Astrocyte (in vitro differentiated cells and primary cell): ENCODE measurements at regions not wholly inside any gene's neighbourhood (a gene's known extent, or its start where the extent isn't known, plus 50 kb on each side); places are given as distances from the start of the nearest gene placed in this dataset.

Experiments
- DNase-seq: peaks from one replicate; pipeline ENCODE4 v3.0.0-alpha.2; 2010; ENCODE audit warnings: low read depth
- FAIRE-seq: peaks from 2 replicates; lab custom pipeline; 2011; peaks lifted over from hg19 to GRCh38; lab: Jason Lieb, UNC
- H2AFZ ChIP-seq: 2 replicates; pipeline ENCODE4 v1.6.0; 2012; ENCODE audit warnings: low read depth, low read length, inconsistent platforms
- H3K27ac ChIP-seq: 2 replicates; pipeline ENCODE4 v1.5.1; 2011; ENCODE audit warnings: low read depth, low read length, inconsistent platforms
- H3K27me3 ChIP-seq: 2 replicates; pipeline ENCODE4 v1.6.0; 2011; ENCODE audit warnings: low read length, inconsistent platforms; ENCODE audit not compliant: insufficient read depth
- H3K36me3 ChIP-seq: 2 replicates; pipeline ENCODE4 v1.5.1; 2011; ENCODE audit warnings: low read length, inconsistent platforms; ENCODE audit not compliant: insufficient read depth
- H3K4me1 ChIP-seq: 2 replicates; pipeline ENCODE4 v1.5.1; 2011; ENCODE audit warnings: low read length, inconsistent platforms; ENCODE audit not compliant: insufficient read depth
- H3K4me2 ChIP-seq: 2 replicates; pipeline ENCODE4 v1.6.0; 2012; ENCODE audit warnings: low read length, inconsistent platforms
- H3K4me3 ChIP-seq: 2 replicates; pipeline ENCODE4 v1.5.1; 2011; ENCODE audit warnings: low read depth, mild to moderate bottlenecking, low read length, inconsistent platforms; ENCODE audit not compliant: insufficient read depth
- H3K79me2 ChIP-seq: 2 replicates; pipeline ENCODE4 v1.6.0; 2012; ENCODE audit warnings: mild to moderate bottlenecking, low read length, inconsistent platforms; ENCODE audit not compliant: insufficient read depth
- H3K9ac ChIP-seq: 2 replicates; pipeline ENCODE4 v1.6.0; 2012; ENCODE audit warnings: mild to moderate bottlenecking, low read length, inconsistent platforms
- H3K9me3 ChIP-seq: 2 replicates; pipeline ENCODE4 v1.5.1; 2012; ENCODE audit warnings: low read depth, mild to moderate bottlenecking, low read length, inconsistent platforms; ENCODE audit not compliant: insufficient read depth
- H4K20me1 ChIP-seq: 2 replicates; pipeline ENCODE4 v1.6.0; 2012; ENCODE audit warnings: low read length, inconsistent platforms; ENCODE audit not compliant: insufficient read depth
- H3K27ac Mint-ChIP-seq: one replicate; pipeline ENCODE4 v1.8.0; 2021; ENCODE audit warnings: mild to moderate bottlenecking, mixed read lengths; ENCODE audit not compliant: unreplicated experiment
- H3K27me3 Mint-ChIP-seq: one replicate; pipeline ENCODE4 v1.8.0; 2021; ENCODE audit warnings: low read depth, mixed read lengths; ENCODE audit not compliant: unreplicated experiment
- H3K36me3 Mint-ChIP-seq: one replicate; pipeline ENCODE4 v1.8.0; 2021; ENCODE audit warnings: low read depth, mixed read lengths; ENCODE audit not compliant: unreplicated experiment
- H3K4me1 Mint-ChIP-seq: one replicate; pipeline ENCODE4 v1.8.0; 2021; ENCODE audit warnings: low read depth, mixed read lengths; ENCODE audit not compliant: unreplicated experiment
- H3K4me3 Mint-ChIP-seq: one replicate; pipeline ENCODE4 v1.8.0; 2021; ENCODE audit warnings: mild to moderate bottlenecking, moderate library complexity, mixed read lengths; ENCODE audit not compliant: unreplicated experiment
- H3K9me3 Mint-ChIP-seq: one replicate; pipeline ENCODE4 v1.8.0; 2021; ENCODE audit warnings: mild to moderate bottlenecking, mixed read lengths; ENCODE audit not compliant: unreplicated experiment
- EZH2 ChIP-seq: IDR thresholded peaks from 2 replicates; pipeline ENCODE4 v1.6.1; 2012; ENCODE audit warnings: mild to moderate bottlenecking, low read length, inconsistent platforms; ENCODE audit not compliant: insufficient read depth
- TF ChIP-seq, protein P1 (sequence below): IDR thresholded peaks from 2 replicates; pipeline ENCODE4 v1.5.1; 2011; ENCODE audit warnings: low read depth, mild to moderate bottlenecking, inconsistent platforms, low read length, moderate library complexity; ENCODE audit not compliant: insufficient read depth

DNA sequence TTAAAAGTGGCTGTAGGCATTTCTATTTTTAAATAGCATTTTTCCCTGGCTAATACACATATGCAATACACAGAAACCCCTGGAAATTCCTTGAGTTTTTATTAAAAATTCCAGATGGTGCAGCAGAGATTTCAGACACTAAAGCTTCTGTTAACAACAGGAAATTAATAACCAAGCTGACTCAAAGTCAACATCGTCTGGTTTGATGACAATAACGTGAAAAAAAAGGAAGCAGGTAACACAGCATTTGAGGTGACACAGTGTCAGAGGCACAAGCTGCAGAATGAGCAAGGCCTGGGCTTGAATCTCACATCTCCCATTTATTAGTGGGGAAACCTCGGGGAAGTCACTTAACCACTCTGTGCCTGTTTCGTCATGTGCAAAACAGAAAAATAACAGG is 64.6 kb upstream of the GJB5 start:
- H2AFZ ChIP-seq, result no peak overlapping the region
- Mint-ChIP-seq H3K4me3 (no peak overlapping the region), H3K36me3 (no peaks in the 10 kb centered on the region), H3K9me3 (peaks cover 7% of the 10 kb centered on the region), H3K27me3 (peaks cover 35% of the 10 kb centered on the region), H3K27ac (no peak overlapping the region), H3K4me1 (no peaks in the 10 kb centered on the region)
- TF ChIP-seq, protein P1, sequence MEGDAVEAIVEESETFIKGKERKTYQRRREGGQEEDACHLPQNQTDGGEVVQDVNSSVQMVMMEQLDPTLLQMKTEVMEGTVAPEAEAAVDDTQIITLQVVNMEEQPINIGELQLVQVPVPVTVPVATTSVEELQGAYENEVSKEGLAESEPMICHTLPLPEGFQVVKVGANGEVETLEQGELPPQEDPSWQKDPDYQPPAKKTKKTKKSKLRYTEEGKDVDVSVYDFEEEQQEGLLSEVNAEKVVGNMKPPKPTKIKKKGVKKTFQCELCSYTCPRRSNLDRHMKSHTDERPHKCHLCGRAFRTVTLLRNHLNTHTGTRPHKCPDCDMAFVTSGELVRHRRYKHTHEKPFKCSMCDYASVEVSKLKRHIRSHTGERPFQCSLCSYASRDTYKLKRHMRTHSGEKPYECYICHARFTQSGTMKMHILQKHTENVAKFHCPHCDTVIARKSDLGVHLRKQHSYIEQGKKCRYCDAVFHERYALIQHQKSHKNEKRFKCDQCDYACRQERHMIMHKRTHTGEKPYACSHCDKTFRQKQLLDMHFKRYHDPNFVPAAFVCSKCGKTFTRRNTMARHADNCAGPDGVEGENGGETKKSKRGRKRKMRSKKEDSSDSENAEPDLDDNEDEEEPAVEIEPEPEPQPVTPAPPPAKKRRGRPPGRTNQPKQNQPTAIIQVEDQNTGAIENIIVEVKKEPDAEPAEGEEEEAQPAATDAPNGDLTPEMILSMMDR, result no peak
- TF ChIP-seq EZH2, result no peak
- H3K79me2 ChIP-seq, result no peaks in the 10 kb centered on the region
- FAIRE-seq, result no peak
- no peak overlapping the region for H3K4me3 ChIP-seq
- H3K27ac ChIP-seq, result no peak overlapping the region
- no peaks in the 10 kb centered on the region for H3K4me1 ChIP-seq
- no peaks in the 10 kb centered on the region for H3K9me3 ChIP-seq
- H3K9ac ChIP-seq, result no peak overlapping the region
- H4K20me1 ChIP-seq, result no peaks in the 10 kb centered on the region
- no peaks in the 10 kb centered on the region for H3K36me3 ChIP-seq
- DNase-seq, result no peak
- H3K4me2 ChIP-seq, result no peak overlapping the region
- H3K27me3 ChIP-seq, result peaks cover 8% of the 10 kb centered on the region

DNA sequence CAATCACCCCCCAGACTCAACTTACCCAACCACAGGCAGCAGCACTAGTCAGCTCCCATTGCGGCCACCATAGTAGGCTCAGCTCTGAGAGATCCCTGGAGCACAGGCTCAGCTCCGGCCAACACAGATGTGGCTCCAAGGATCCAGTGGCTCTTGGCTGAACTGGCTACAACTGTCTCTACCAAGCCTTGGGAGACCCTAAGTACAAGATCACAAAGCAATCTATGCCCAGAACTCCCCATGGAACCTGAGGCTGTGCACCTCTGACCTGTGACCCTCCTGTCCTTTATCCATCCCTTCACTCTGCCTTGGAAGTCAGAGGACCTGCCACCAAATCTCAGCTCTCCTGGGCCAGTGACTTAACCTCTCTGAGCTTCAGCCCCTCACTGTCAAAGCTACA is 61.8 kb upstream of the GJB5 start:
- H3K27ac Mint-ChIP-seq, result no peak overlapping the region
- Histone ChIP-seq H3K4me2 (no peak overlapping the region), H3K4me1 (no peaks in the 10 kb centered on the region), H3K79me2 (no peaks in the 10 kb centered on the region), H4K20me1 (no peaks in the 10 kb centered on the region), H3K27me3 (peaks cover 8% of the 10 kb centered on the region), H3K9ac (no peak overlapping the region), H3K9me3 (no peaks in the 10 kb centered on the region), H3K27ac (no peak overlapping the region), H3K4me3 (no peak overlapping the region), H2AFZ (no peak overlapping the region), H3K36me3 (no peaks in the 10 kb centered on the region)
- peaks cover 3% of the 10 kb centered on the region for H3K9me3 Mint-ChIP-seq
- H3K4me1 Mint-ChIP-seq, result no peaks in the 10 kb centered on the region
- peaks cover 31% of the 10 kb centered on the region for H3K27me3 Mint-ChIP-seq
- FAIRE-seq, result no peak
- H3K36me3 Mint-ChIP-seq, result no peaks in the 10 kb centered on the region
- DNase-seq, result no peak
- no peak overlapping the region for H3K4me3 Mint-ChIP-seq
- TF ChIP-seq, protein P1, result no peak
- TF ChIP-seq EZH2, result no peak

DNA sequence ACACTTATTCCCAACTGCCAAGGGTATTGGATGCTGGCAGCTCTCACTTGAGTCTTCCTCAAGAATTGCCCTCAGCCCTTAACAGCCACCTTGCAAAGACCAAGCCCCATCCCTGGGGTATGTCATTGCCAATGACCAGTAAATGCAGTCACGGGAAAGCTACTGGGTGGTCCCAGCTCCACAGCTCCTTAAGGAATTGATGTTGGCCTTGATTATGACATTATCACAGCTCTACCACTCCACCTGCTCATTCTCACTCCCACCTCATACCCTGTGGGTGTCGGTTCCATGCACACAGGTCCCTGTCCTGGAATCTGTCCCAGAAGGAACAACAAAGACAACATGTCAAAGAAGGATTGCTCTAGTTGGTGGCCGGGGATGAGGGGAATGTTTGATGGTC is 60.5 kb upstream of the GJB5 start:
- Mint-ChIP-seq H3K4me1 (no peaks in the 10 kb centered on the region), H3K27me3 (peaks cover 35% of the 10 kb centered on the region), H3K36me3 (no peaks in the 10 kb centered on the region), H3K4me3 (no peak overlapping the region), H3K27ac (no peak overlapping the region), H3K9me3 (no peaks in the 10 kb centered on the region)
- H4K20me1 ChIP-seq, result no peaks in the 10 kb centered on the region
- no peak overlapping the region for H3K9ac ChIP-seq
- H3K4me2 ChIP-seq, result no peak overlapping the region
- H3K4me3 ChIP-seq, result no peak overlapping the region
- peaks cover 5% of the 10 kb centered on the region for H3K27me3 ChIP-seq
- no peaks in the 10 kb centered on the region for H3K79me2 ChIP-seq
- H3K36me3 ChIP-seq, result no peaks in the 10 kb centered on the region
- no peak overlapping the region for H2AFZ ChIP-seq
- no peak for TF ChIP-seq EZH2
- TF ChIP-seq, protein P1, result no peak
- DNase-seq, result no peak
- H3K27ac ChIP-seq, result no peak overlapping the region
- no peaks in the 10 kb centered on the region for H3K4me1 ChIP-seq
- no peak for FAIRE-seq
- H3K9me3 ChIP-seq, result no peaks in the 10 kb centered on the region
